ENCODE measurements at regions not wholly inside any gene's neighbourhood (a gene's known extent, or its start where the extent isn't known, plus 50 kb on each side); places are given as distances from the start of the nearest gene placed in this dataset.

GRCh38 chr4:117429061-117429460, 343.7 kb upstream of the TRAM1L1 start:
- intact Hi-C loops (cut with micrococcal nuclease; ENCODE audit: unreplicated experiment), result no loop called here
- DNase-seq, result no peak
- no peaks in the 10 kb centered on the region for H3K36me3 ChIP-seq (ENCODE audit: control insufficient read depth, insufficient read depth, low read length)
- no peaks in the 10 kb centered on the region for H3K9me3 ChIP-seq
- ChIA-PET CTCF (no interaction called here), POLR2A (no interaction called here)
- Mint-ChIP-seq H3K9me3 (ENCODE audit: unreplicated experiment) (no peaks in the 10 kb centered on the region), H3K27me3 (ENCODE audit: insufficient read depth, unreplicated experiment) (no peaks in the 10 kb centered on the region), H3K27ac (ENCODE audit: unreplicated experiment) (no peak overlapping the region), H3K36me3 (ENCODE audit: insufficient read depth, unreplicated experiment) (no peaks in the 10 kb centered on the region), H3K4me3 (ENCODE audit: unreplicated experiment) (no peak overlapping the region), H3K4me1 (ENCODE audit: low read depth, unreplicated experiment) (no peaks in the 10 kb centered on the region)
- no peaks in the 10 kb centered on the region for H3K27me3 ChIP-seq (replicated peaks; ENCODE audit: control insufficient read depth, insufficient read depth, low read length)
- no peaks in the 10 kb centered on the region for H3K4me1 ChIP-seq
- BruUV-seq (replicated peaks), result no TSS peak
- H3K4me3 ChIP-seq (ENCODE audit: low read depth, low read length), result no peak overlapping the region
- TF ChIP-seq CTCF (IDR thresholded peaks at IDR 0.05; ENCODE audit: insufficient read depth in 1 of 2, low read depth in 1 of 2, low read length in 1 of 2, severe bottlenecking in 1 of 2, unreplicated experiment in 1 of 2), result no peak

GRCh38 chr4:117429506-117429905, 344.1 kb upstream of the TRAM1L1 start:
- Mint-ChIP-seq H3K4me1 (ENCODE audit: low read depth, unreplicated experiment) (no peaks in the 10 kb centered on the region), H3K27me3 (ENCODE audit: insufficient read depth, unreplicated experiment) (no peaks in the 10 kb centered on the region), H3K9me3 (ENCODE audit: unreplicated experiment) (no peaks in the 10 kb centered on the region), H3K4me3 (ENCODE audit: unreplicated experiment) (no peak overlapping the region), H3K36me3 (ENCODE audit: insufficient read depth, unreplicated experiment) (no peaks in the 10 kb centered on the region), H3K27ac (ENCODE audit: unreplicated experiment) (no peak overlapping the region)
- POLR2A ChIA-PET, result no interaction called here
- no peaks in the 10 kb centered on the region for H3K27me3 ChIP-seq (replicated peaks; ENCODE audit: control insufficient read depth, insufficient read depth, low read length)
- TF ChIP-seq CTCF (IDR thresholded peaks at IDR 0.05; ENCODE audit: insufficient read depth in 1 of 2, low read depth in 1 of 2, low read length in 1 of 2, severe bottlenecking in 1 of 2, unreplicated experiment in 1 of 2), result no peak
- no peak overlapping the region for H3K4me3 ChIP-seq (ENCODE audit: low read depth, low read length)
- BruUV-seq (replicated peaks), result no TSS peak
- intact Hi-C loops (cut with micrococcal nuclease; ENCODE audit: unreplicated experiment), result no loop called here
- H3K36me3 ChIP-seq (ENCODE audit: control insufficient read depth, insufficient read depth, low read length), result no peaks in the 10 kb centered on the region
- CTCF ChIA-PET, result no interaction called here
- no peak for DNase-seq
- H3K4me1 ChIP-seq, result no peaks in the 10 kb centered on the region
- no peaks in the 10 kb centered on the region for H3K9me3 ChIP-seq

GRCh38 chr4:117434424-117434823, 349.0 kb upstream of the TRAM1L1 start:
- BruUV-seq (replicated peaks), result no TSS peak
- Mint-ChIP-seq H3K27me3 (ENCODE audit: insufficient read depth, unreplicated experiment) (no peaks in the 10 kb centered on the region), H3K4me3 (ENCODE audit: unreplicated experiment) (no peak overlapping the region), H3K4me1 (ENCODE audit: low read depth, unreplicated experiment) (no peaks in the 10 kb centered on the region), H3K9me3 (ENCODE audit: unreplicated experiment) (no peaks in the 10 kb centered on the region), H3K36me3 (ENCODE audit: insufficient read depth, unreplicated experiment) (no peaks in the 10 kb centered on the region), H3K27ac (ENCODE audit: unreplicated experiment) (no peak overlapping the region)
- H3K9me3 ChIP-seq, result no peaks in the 10 kb centered on the region
- no peaks in the 10 kb centered on the region for H3K27me3 ChIP-seq (replicated peaks; ENCODE audit: control insufficient read depth, insufficient read depth, low read length)
- DNase-seq, result no peak
- H3K4me1 ChIP-seq, result no peaks in the 10 kb centered on the region
- no peak for TF ChIP-seq CTCF (IDR thresholded peaks at IDR 0.05; ENCODE audit: insufficient read depth in 1 of 2, low read depth in 1 of 2, low read length in 1 of 2, severe bottlenecking in 1 of 2, unreplicated experiment in 1 of 2)
- H3K4me3 ChIP-seq (ENCODE audit: low read depth, low read length), result no peak overlapping the region
- H3K36me3 ChIP-seq (ENCODE audit: control insufficient read depth, insufficient read depth, low read length), result no peaks in the 10 kb centered on the region
- POLR2A ChIA-PET, result no interaction called here
- CTCF ChIA-PET, result no interaction called here
- intact Hi-C loops (cut with micrococcal nuclease; ENCODE audit: unreplicated experiment), result no loop called here
